ENCODE measurements at regions not wholly inside any gene's neighbourhood (a gene's known extent, or its start where the extent isn't known, plus 50 kb on each side); places are given as distances from the start of the nearest gene placed in this dataset.

DNA sequence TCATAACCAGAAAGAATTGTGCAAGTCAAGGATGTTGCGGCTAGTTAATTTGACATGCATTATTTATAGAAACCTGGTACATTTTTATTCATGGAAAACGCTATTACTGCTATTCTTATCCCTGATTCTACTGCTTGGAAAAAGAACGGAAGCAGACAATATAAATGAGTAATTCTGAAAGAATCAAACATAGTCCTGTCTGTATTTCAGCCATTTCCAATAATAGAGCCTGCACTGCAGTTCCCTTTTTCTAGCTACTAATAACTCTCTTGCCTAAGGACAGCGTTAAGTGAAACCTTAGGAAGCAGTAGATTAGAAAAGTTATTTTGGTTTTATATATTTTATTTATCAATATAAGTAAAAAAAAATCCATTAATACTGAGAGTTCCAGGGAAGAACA is 414.9 kb downstream of the CYLC2 start:
- intact Hi-C loops (cut with micrococcal nuclease; ENCODE audit: unreplicated experiment) = no loop called here
- Histone ChIP-seq H3K27ac (ENCODE audit: low read depth, low read length, poor library complexity, severe bottlenecking) (no peak overlapping the region), H3K9me2 (ENCODE audit: insufficient read depth, low read length) (no peaks in the 10 kb centered on the region), H3K9me3 (ENCODE audit: low read length) (no peaks in the 10 kb centered on the region), H2AFZ (ENCODE audit: low read length) (no peak overlapping the region), H3K4me2 (ENCODE audit: low read length) (no peak overlapping the region), H3K4me3 (ENCODE audit: low read depth, low read length, poor library complexity, severe bottlenecking) (no peak overlapping the region), H3K4me1 (ENCODE audit: insufficient read depth, low read length, poor library complexity, severe bottlenecking) (no peaks in the 10 kb centered on the region), H3K79me2 (ENCODE audit: insufficient read depth, low read depth, low read length) (no peaks in the 10 kb centered on the region), H4K20me1 (ENCODE audit: insufficient read depth, low read length) (no peaks in the 10 kb centered on the region; the same call in 1 of the 2 replicates), H3K36me3 (ENCODE audit: insufficient read depth, low read length) (no peaks in the 10 kb centered on the region)
- ChIA-PET POLR2A (no interaction called here), CTCF (ENCODE audit: unreplicated experiment) (no interaction called here)
- no peak for DNase-seq (ENCODE audit: low spot score)
- no TSS peak for BruUV-seq (replicated peaks)
- TF ChIP-seq CTCF (conservative IDR thresholded peaks at IDR 0.05; ENCODE audit: low read length) (no peak), EZH2phosphoT487 (IDR thresholded peaks at IDR 0.05; ENCODE audit: borderline replicate concordance, low read depth, low read length) (no peak)

GRCh38 chr9:103427696-103428095 is 432.6 kb downstream of the CYLC2 start:
- TF ChIP-seq EZH2phosphoT487 (IDR thresholded peaks at IDR 0.05; ENCODE audit: borderline replicate concordance, low read depth, low read length) (no peak), CTCF (conservative IDR thresholded peaks at IDR 0.05; ENCODE audit: low read length) (no peak)
- Histone ChIP-seq H3K9me3 (ENCODE audit: low read length) (no peaks in the 10 kb centered on the region), H3K27ac (ENCODE audit: low read depth, low read length, poor library complexity, severe bottlenecking) (no peak overlapping the region), H3K36me3 (ENCODE audit: insufficient read depth, low read length) (no peaks in the 10 kb centered on the region), H4K20me1 (ENCODE audit: insufficient read depth, low read length) (no peaks in the 10 kb centered on the region), H3K4me2 (ENCODE audit: low read length) (no peak overlapping the region), H3K79me2 (ENCODE audit: insufficient read depth, low read depth, low read length) (no peaks in the 10 kb centered on the region), H3K4me1 (ENCODE audit: insufficient read depth, low read length, poor library complexity, severe bottlenecking) (no peaks in the 10 kb centered on the region), H3K4me3 (ENCODE audit: low read depth, low read length, poor library complexity, severe bottlenecking) (no peak overlapping the region), H3K9me2 (ENCODE audit: insufficient read depth, low read length) (no peaks in the 10 kb centered on the region), H2AFZ (ENCODE audit: low read length) (no peak overlapping the region)
- intact Hi-C loops (cut with micrococcal nuclease; ENCODE audit: unreplicated experiment) = no loop called here
- BruUV-seq (replicated peaks) = no TSS peak
- no peak for DNase-seq (ENCODE audit: low spot score)
- ChIA-PET CTCF (ENCODE audit: unreplicated experiment) (no interaction called here), POLR2A (no interaction called here)

- no peak overlapping the region for H3K27ac ChIP-seq (ENCODE audit: low read depth, low read length, poor library complexity, severe bottlenecking)
- CTCF ChIA-PET (ENCODE audit: unreplicated experiment) = no interaction called here
- no peaks in the 10 kb centered on the region for H3K4me1 ChIP-seq (ENCODE audit: insufficient read depth, low read length, poor library complexity, severe bottlenecking)
- intact Hi-C loops (cut with micrococcal nuclease; ENCODE audit: unreplicated experiment) = no loop called here
- H3K79me2 ChIP-seq (ENCODE audit: insufficient read depth, low read depth, low read length) = no peaks in the 10 kb centered on the region
- H3K9me3 ChIP-seq (ENCODE audit: low read length) = no peaks in the 10 kb centered on the region
- BruUV-seq (replicated peaks) = no TSS peak
- POLR2A ChIA-PET = interaction anchor here (0.5 kb wide), 1 partner anchor 20 kb away, joined by 3 read pairs; no protein-coding TSS in a partner anchor
- H3K36me3 ChIP-seq (ENCODE audit: insufficient read depth, low read length) = no peaks in the 10 kb centered on the region
- no peaks in the 10 kb centered on the region for H3K9me2 ChIP-seq (ENCODE audit: insufficient read depth, low read length)
- H4K20me1 ChIP-seq (ENCODE audit: insufficient read depth, low read length) = no peaks in the 10 kb centered on the region
- no peak overlapping the region for H3K4me2 ChIP-seq (ENCODE audit: low read length)
- TF ChIP-seq CTCF (conservative IDR thresholded peaks at IDR 0.05; ENCODE audit: low read length) (no peak), EZH2phosphoT487 (IDR thresholded peaks at IDR 0.05; ENCODE audit: borderline replicate concordance, low read depth, low read length) (no peak)
- no peak overlapping the region for H3K4me3 ChIP-seq (ENCODE audit: low read depth, low read length, poor library complexity, severe bottlenecking)
- DNase-seq (ENCODE audit: low spot score) = no peak
- no peak overlapping the region for H2AFZ ChIP-seq (ENCODE audit: low read length)
Measured at GRCh38 chr9:103430469-103430868, 435.3 kb downstream of the CYLC2 start.

Data from OCI-LY7 (cell line).